ENCODE measurements at regions not wholly inside any gene's neighbourhood (a gene's known extent, or its start where the extent isn't known, plus 50 kb on each side); places are given as distances from the start of the nearest gene placed in this dataset.
"Not testable (repeated sequence)": the region's sequence is repeated elsewhere in the genome, so short reads cannot be mapped to it uniquely, and the experiment has no call there.

- H3K27ac Mint-ChIP-seq (ENCODE audit: unreplicated experiment) = no peak overlapping the region
- peaks cover 20% of the 10 kb centered on the region for H3K36me3 Mint-ChIP-seq (ENCODE audit: low read depth)
- no peak overlapping the region for H3K4me3 Mint-ChIP-seq
- H3K9me3 Mint-ChIP-seq = peaks cover 20% of the 10 kb centered on the region
- TF ChIP-seq, protein P1, sequence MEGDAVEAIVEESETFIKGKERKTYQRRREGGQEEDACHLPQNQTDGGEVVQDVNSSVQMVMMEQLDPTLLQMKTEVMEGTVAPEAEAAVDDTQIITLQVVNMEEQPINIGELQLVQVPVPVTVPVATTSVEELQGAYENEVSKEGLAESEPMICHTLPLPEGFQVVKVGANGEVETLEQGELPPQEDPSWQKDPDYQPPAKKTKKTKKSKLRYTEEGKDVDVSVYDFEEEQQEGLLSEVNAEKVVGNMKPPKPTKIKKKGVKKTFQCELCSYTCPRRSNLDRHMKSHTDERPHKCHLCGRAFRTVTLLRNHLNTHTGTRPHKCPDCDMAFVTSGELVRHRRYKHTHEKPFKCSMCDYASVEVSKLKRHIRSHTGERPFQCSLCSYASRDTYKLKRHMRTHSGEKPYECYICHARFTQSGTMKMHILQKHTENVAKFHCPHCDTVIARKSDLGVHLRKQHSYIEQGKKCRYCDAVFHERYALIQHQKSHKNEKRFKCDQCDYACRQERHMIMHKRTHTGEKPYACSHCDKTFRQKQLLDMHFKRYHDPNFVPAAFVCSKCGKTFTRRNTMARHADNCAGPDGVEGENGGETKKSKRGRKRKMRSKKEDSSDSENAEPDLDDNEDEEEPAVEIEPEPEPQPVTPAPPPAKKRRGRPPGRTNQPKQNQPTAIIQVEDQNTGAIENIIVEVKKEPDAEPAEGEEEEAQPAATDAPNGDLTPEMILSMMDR (conservative IDR thresholded peaks at IDR 0.05) = no peak
- no peaks in the 10 kb centered on the region for H3K4me1 Mint-ChIP-seq
- no peak for DNase-seq (ENCODE audit: low read depth, low spot score)
- no peaks in the 10 kb centered on the region for H3K27me3 Mint-ChIP-seq (ENCODE audit: low read depth)
These were observed 1930.9 kb upstream of the DEFB115 start for GRCh38 chr20:29326376-29327070.

GRCh38 chr20:29327600-29328420 lies 1929.7 kb upstream of the DEFB115 start:
- not testable (repeated sequence) for H3K4me1 Mint-ChIP-seq; H3K4me3 Mint-ChIP-seq; DNase-seq (ENCODE audit: low read depth, low spot score); H3K27ac Mint-ChIP-seq (ENCODE audit: unreplicated experiment); H3K27me3 Mint-ChIP-seq (ENCODE audit: low read depth)
- H3K36me3 Mint-ChIP-seq (ENCODE audit: low read depth) = peaks cover 26% of the 10 kb centered on the region
- peaks cover 29% of the 10 kb centered on the region for H3K9me3 Mint-ChIP-seq

DNA sequence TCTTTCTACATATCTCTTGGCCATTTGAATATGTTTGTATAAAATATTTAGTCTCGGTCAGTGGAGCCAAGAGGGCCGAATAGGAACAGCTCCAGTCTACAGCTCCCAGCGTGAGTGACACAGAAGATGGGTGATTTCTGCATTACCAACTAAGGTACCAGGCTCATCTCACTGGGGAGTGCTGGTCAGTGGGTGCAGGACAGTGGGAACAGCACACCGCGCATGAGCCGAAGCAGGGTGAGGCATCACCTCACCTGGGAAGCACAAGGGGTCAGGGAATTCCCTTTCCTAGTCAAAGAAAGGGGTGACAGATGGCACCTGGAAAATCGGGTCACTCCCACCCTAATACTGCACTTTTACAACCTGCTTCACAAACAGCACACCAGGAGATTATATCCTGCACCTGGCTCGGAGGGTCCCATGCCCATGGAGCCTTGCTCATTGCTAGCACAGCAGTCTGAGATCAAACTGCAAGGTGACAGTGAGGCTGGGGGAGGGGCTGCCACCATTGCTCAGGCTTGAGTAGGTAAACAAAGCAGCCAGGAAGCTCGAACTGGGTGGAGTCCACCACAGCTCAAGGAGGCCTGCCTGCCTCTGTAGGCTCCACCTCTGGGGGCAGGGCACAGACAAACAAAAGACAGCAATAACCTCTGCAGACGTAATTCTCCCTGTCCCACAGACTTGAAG lies 1926.9 kb upstream of the DEFB115 start:
- H3K4me3 Mint-ChIP-seq; H3K4me1 Mint-ChIP-seq; H3K27ac Mint-ChIP-seq (ENCODE audit: unreplicated experiment); H3K27me3 Mint-ChIP-seq (ENCODE audit: low read depth); DNase-seq (ENCODE audit: low read depth, low spot score): not testable (repeated sequence)
- Mint-ChIP-seq H3K36me3 (ENCODE audit: low read depth) (peaks cover 33% of the 10 kb centered on the region), H3K9me3 (peaks cover 48% of the 10 kb centered on the region)

DNA sequence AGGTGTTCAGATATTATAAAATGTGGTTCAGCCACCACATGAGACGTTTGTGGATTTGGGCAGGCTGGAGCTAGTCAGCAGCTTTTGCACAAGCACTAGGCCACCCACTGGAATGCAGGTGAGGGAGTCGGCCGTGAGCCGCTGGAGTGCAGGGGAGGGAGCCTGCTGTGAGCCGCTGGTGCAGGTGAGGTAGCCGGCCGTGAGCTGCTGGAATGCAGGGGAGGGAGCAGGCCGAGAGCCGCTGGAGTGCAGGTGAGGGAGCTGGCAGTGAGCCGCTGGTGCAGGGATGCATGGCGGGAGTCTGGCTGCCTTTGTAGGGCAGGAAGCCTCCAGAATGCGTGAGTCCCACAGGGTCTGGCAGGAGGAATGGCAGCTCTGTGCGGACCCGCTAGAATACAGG lies 1907.6 kb upstream of the DEFB115 start:
- H3K27ac Mint-ChIP-seq (ENCODE audit: unreplicated experiment) = no peak overlapping the region
- H3K4me1 Mint-ChIP-seq = no peaks in the 10 kb centered on the region
- no peak overlapping the region for H3K4me3 Mint-ChIP-seq
- H3K9me3 Mint-ChIP-seq = peaks cover 9% of the 10 kb centered on the region
- H3K36me3 Mint-ChIP-seq (ENCODE audit: low read depth) = no peaks in the 10 kb centered on the region
- TF ChIP-seq, protein P1 (conservative IDR thresholded peaks at IDR 0.05) = no peak
- no peaks in the 10 kb centered on the region for H3K27me3 Mint-ChIP-seq (ENCODE audit: low read depth)
- no peak for DNase-seq (ENCODE audit: low read depth, low spot score)

GRCh38 chr20:29375937-29376336 lies 1881.5 kb upstream of the DEFB115 start:
- DNase-seq (ENCODE audit: low read depth, low spot score); H3K4me1 Mint-ChIP-seq; H3K4me3 Mint-ChIP-seq; H3K36me3 Mint-ChIP-seq (ENCODE audit: low read depth); H3K9me3 Mint-ChIP-seq; H3K27me3 Mint-ChIP-seq (ENCODE audit: low read depth); H3K27ac Mint-ChIP-seq (ENCODE audit: unreplicated experiment): not testable (repeated sequence)

DNA sequence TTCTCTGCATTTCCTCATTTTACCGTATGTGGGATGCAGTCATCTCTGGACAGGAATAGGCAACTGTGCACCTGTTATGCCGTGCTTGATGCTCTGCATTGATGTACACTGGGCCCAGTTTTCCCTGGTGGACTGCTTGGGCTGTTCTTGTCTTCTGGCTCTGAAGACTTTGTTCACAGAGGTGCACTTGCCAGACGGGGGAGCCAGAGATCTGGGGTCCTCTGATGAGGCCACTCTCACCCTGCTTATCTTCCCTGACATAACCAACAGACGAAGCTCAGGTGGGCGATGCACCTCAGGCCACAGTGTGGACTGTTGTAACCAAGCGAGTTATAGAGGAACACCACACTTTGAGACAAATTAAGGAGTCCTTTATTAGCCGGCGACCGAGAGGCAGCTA lies 1864.6 kb upstream of the DEFB115 start:
- not testable (repeated sequence) for H3K27ac Mint-ChIP-seq (ENCODE audit: unreplicated experiment); DNase-seq (ENCODE audit: low read depth, low spot score); H3K36me3 Mint-ChIP-seq (ENCODE audit: low read depth); H3K27me3 Mint-ChIP-seq (ENCODE audit: low read depth); H3K4me1 Mint-ChIP-seq; H3K4me3 Mint-ChIP-seq
- H3K9me3 Mint-ChIP-seq = peaks cover 10% of the 10 kb centered on the region

DNA sequence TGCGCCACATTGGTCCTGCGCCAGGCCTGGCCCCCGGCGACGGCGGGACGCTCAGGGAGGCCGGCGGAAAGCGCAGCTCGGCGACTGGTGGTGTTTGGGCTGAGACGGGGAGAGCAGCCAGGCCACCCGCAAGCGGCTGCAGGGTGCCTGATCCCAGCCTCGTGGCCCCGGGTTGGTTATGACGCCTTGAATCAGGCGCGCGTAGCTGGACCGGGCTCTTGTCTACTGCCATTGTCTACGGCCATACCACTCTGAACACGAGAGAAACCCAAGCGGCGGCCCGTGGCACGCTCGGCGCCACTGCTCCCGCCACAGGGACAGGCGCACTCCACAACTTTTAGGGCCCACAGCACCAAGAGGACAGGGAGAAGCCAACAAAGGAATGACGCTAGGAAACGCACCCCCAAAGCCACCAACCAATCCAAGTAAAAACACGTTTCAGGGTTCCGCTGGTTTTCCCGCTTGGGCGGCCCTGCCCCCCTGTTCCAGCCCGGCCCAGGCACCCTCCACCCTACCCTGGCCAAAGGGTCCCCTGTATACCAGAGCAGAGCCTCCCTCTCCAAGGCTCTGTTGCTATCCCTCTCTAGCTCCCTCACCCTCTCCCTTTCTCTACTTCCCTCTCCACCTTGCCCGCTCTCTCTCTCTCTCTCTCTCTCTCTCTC lies 1849.3 kb upstream of the DEFB115 start:
- no peak for DNase-seq (ENCODE audit: low read depth, low spot score)
- H3K36me3 Mint-ChIP-seq (ENCODE audit: low read depth) = peaks cover 14% of the 10 kb centered on the region
- TF ChIP-seq, protein P1 (conservative IDR thresholded peaks at IDR 0.05) = no peak
- H3K27ac Mint-ChIP-seq (ENCODE audit: unreplicated experiment) = no peak overlapping the region
- H3K9me3 Mint-ChIP-seq = peaks cover 15% of the 10 kb centered on the region
- H3K4me1 Mint-ChIP-seq = no peaks in the 10 kb centered on the region
- H3K4me3 Mint-ChIP-seq = no peak overlapping the region
- no peaks in the 10 kb centered on the region for H3K27me3 Mint-ChIP-seq (ENCODE audit: low read depth)

- H3K27me3 Mint-ChIP-seq (ENCODE audit: low read depth); H3K27ac Mint-ChIP-seq (ENCODE audit: unreplicated experiment); DNase-seq (ENCODE audit: low read depth, low spot score); H3K4me3 Mint-ChIP-seq; H3K4me1 Mint-ChIP-seq: not testable (repeated sequence)
- peaks cover 14% of the 10 kb centered on the region for H3K36me3 Mint-ChIP-seq (ENCODE audit: low read depth)
- H3K9me3 Mint-ChIP-seq = peaks cover 15% of the 10 kb centered on the region
These were observed 1848.8 kb upstream of the DEFB115 start for GRCh38 chr20:29408707-29409106.

DNA sequence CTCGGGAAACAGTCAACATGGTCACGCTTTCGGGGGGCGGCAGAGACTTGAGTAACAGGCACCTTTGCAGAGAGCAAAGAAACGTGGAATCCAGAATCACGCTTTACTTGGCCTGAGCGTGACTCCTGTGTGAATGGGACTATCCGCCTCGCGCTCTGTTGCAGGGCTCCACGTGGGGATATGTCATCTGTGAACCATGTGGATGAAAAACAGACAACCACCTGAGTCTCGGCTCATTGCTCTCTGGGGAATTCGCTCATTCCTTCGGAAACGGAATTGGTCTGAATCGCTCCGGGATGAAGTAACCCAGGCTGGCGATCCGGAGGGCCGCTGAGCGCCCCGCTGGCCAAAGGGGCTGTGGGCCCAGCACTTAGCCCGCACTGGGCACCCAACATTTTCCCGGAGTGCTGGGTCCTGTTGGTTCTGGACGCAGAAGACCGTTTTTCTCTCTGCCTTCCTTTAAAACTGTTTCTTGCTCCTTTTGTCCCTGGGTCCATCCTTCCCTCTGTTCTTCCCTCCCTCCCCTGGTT lies 1848.2 kb upstream of the DEFB115 start:
- H3K4me3 Mint-ChIP-seq; H3K27ac Mint-ChIP-seq (ENCODE audit: unreplicated experiment); H3K27me3 Mint-ChIP-seq (ENCODE audit: low read depth); DNase-seq (ENCODE audit: low read depth, low spot score); H3K4me1 Mint-ChIP-seq: not testable (repeated sequence)
- Mint-ChIP-seq H3K36me3 (ENCODE audit: low read depth) (peaks cover 14% of the 10 kb centered on the region), H3K9me3 (peaks cover 15% of the 10 kb centered on the region)

All from neural crest cell (in vitro differentiated cells).